Ishikawa (cell line): ENCODE measurements at regions not wholly inside any gene's neighbourhood (a gene's known extent, or its start where the extent isn't known, plus 50 kb on each side); places are given as distances from the start of the nearest gene placed in this dataset.

Experiments used
- CREB1 ChIP-seq: IDR thresholded peaks from 2 replicates; pipeline ENCODE4 v1.6.1; 2012; ENCODE audit warnings: low read depth
- FOXM1 ChIP-seq: IDR thresholded peaks from 2 replicates; pipeline ENCODE4 v1.6.1; 2012; ENCODE audit warnings: low read depth, borderline replicate concordance
- NFIC ChIP-seq: IDR thresholded peaks from 2 replicates; pipeline ENCODE4 v1.6.1; 2012
- REST ChIP-seq: IDR thresholded peaks from 2 replicates; pipeline ENCODE4 v1.6.1; 2012; ENCODE audit warnings: low read depth, mild to moderate bottlenecking
- YY1 ChIP-seq: IDR thresholded peaks from 2 replicates; pipeline ENCODE4 v1.6.1; 2012; ENCODE audit warnings: low read depth
- TF ChIP-seq, protein P1 (sequence below): IDR thresholded peaks from 2 replicates; pipeline ENCODE4 v1.6.1; 2012

DNA sequence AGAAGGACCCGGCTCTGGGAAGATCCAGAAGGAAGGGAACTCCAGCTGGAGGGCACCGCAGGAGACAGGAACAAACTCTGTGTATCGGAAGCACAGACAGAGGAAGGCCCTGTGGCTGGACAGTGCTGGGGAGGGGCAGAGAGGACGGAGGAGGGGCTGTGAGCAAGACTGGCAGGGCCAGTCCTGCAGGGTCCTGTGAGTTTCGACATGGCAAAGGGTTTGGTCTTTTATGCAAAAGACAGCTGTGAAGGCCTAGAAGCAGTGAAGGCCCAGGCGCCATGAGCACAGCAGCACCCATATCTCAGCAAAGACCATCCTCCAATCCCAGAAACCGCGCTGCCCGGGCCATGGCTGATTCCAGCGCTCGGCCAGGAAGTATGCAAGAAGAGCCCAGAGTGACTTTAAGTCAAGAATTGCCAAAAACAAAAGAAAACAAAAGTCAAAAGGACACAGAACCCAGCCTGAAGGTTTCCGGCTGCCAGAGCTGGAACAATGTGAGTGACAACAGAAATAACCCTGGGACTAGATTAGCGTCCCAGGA is 126.5 kb downstream of the NCOR2 start:
- TF ChIP-seq CREB1 = no peak
- TF ChIP-seq NFIC = no peak
- no peak for TF ChIP-seq YY1
- TF ChIP-seq, protein P1, sequence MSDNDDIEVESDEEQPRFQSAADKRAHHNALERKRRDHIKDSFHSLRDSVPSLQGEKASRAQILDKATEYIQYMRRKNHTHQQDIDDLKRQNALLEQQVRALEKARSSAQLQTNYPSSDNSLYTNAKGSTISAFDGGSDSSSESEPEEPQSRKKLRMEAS = no peak
- no peak for TF ChIP-seq FOXM1
- no peak for TF ChIP-seq REST
